A673 (cell line): ENCODE measurements at regions not wholly inside any gene's neighbourhood (a gene's known extent, or its start where the extent isn't known, plus 50 kb on each side); places are given as distances from the start of the nearest gene placed in this dataset.

ENCODE experiments used
- CTCF ChIP-seq: fragments of 300-800, 200-600 bp; sonication (generic); conservative IDR thresholded peaks from 2 replicates; pipeline ENCODE4 v1.5.1; 2017; ENCODE audit warnings: low read depth, mild to moderate bottlenecking, antibody characterized with exemption, low read length, moderate library complexity, mixed read lengths
- EZH2 ChIP-seq: fragments of 200-600 bp; sonication (generic); IDR thresholded peaks from 2 replicates; pipeline ENCODE4 v1.6.1; 2017; ENCODE audit warnings: borderline replicate concordance, low read depth, mild to moderate bottlenecking, mixed read lengths, antibody characterized with exemption, low read length; ENCODE audit not compliant: poor library complexity, severe bottlenecking

GRCh38 chr16:79362300-79362970, 238.1 kb downstream of the MAF start:
- no peak for TF ChIP-seq CTCF
- TF ChIP-seq EZH2 = no peak
